Heart left ventricle (tissue), 16 donors: ENCODE measurements at regions not wholly inside any gene's neighbourhood (a gene's known extent, or its start where the extent isn't known, plus 50 kb on each side); places are given as distances from the start of the nearest gene placed in this dataset.

ENCODE experiments used
- ATAC-seq, 4 donors: fragments of 200-7000 bp; cut with Tn5 transposase; one replicate each; pipeline ENCODE4 v1.9.1; 2020 to 2022; ENCODE audit warnings: moderate library complexity in 4 of 4, mild to moderate bottlenecking in 3 of 4, moderate number of reproducible peaks in 1 of 4
- DNase-seq, 5 donors: peaks; one replicate each; pipeline ENCODE4 v3.0.0-alpha.2; 2020
- H3K27ac ChIP-seq, 12 donors: fragments of 200-600 bp; sonication (generic) in 4 of 12; one replicate each; pipeline versions ENCODE4 v1.5.0 to v1.8.0; 2016 to 2022; ENCODE audit warnings: mild to moderate bottlenecking in 2 of 12
- H3K27me3 ChIP-seq, 9 donors: fragments of 200-600 bp; sonication (generic) in 2 of 9; one replicate each; pipeline versions ENCODE4 v1.5.1 to v1.8.0; 2016 to 2022; ENCODE audit warnings: mild to moderate bottlenecking in 3 of 9
- H3K36me3 ChIP-seq, 9 donors: fragments of 200-600 bp; sonication (generic) in 2 of 9; one replicate each; pipeline versions ENCODE4 v1.5.0 to v1.8.0; 2018 to 2022; ENCODE audit warnings: mild to moderate bottlenecking in 2 of 9
- H3K4me1 ChIP-seq, 12 donors: fragments of 200-600 bp; sonication (generic) in 4 of 12; one replicate each; pipeline versions ENCODE4 v1.5.0 to v1.8.0; 2016 to 2022; ENCODE audit warnings: mild to moderate bottlenecking in 3 of 12
- H3K4me3 ChIP-seq, 12 donors: fragments of 200-600 bp; sonication (generic) in 4 of 12; one replicate each; pipeline versions ENCODE4 v1.5.0 to v1.8.0; 2017 to 2022; ENCODE audit warnings: mild to moderate bottlenecking in 9 of 12, moderate library complexity in 4 of 12
- H3K9me3 ChIP-seq, 12 donors: fragments of 200-600 bp; sonication (generic) in 4 of 12; one replicate each; pipeline versions ENCODE4 v1.5.0 to v1.8.0; 2016 to 2022; ENCODE audit warnings: mild to moderate bottlenecking in 1 of 12
- POLR2A ChIP-seq, 2 donors: fragments of 450-650 bp; IDR thresholded peaks; one replicate each; pipeline ENCODE4 v1.6.1; 2017; ENCODE audit warnings: antibody characterized with exemption in 2 of 2, mild to moderate bottlenecking in 2 of 2, moderate library complexity in 2 of 2
- WGBS, 4 donors: extraction: QIAGEN DNeasy Blood & Tissue Kit in 2 of 4; methylation state at CpG; one replicate each; pipeline versions ENCODE4 v1.1.5 to v1.1.7; 2013 to 2018; 5-methylcytosine and 5-hydroxymethylcytosine counted together
- intact Hi-C, 10 donors: fragments of 100-400 bp; cut with DNase I; formaldehyde crosslinking; loops; one replicate each; pipeline versions ENCODE4 v1.11.1 to v1.14.2; 2022
- TF ChIP-seq, protein P1 (sequence below), 12 donors: fragments of 200-600 bp; sonication (generic) in 4 of 12; IDR thresholded peaks; one replicate each; pipeline versions ENCODE4 v1.5.0 to v1.8.0; 2018 to 2022; ENCODE audit warnings: antibody characterized with exemption in 12 of 12, mild to moderate bottlenecking in 5 of 12
- donor health status: ischemic (EF 13 %, LVEDD 7.1; RV severe dilation, severe dysfunction).
- donor health status: healthy with polysubstance abuse.
- donor health status: DM: no; HTN: yes; CAD: no.
- donor health status: DM: no; HTN: no; CAD: no.
- donor health status: ischemic (EF 25% LVEDD 6.9; RV normal size, moderate dysfunction).
- donor health status: ischemic (EF 25% LVEDD 5.7; RV mildly dilated, moderate dysfunction).
- donor health status: healthy.
- donor health status: DM: yes; HTN: yes; CAD: no.
- donor health status: ischemic (EF 35%, LVEDD 5.7; RV mildly dilated, moderate dysfunction).
- donor health status: nonischemic (EF 11% LVEDD 7.7; RV severe dilation, severe dysfunction).
- donor health status: DM: yes; HTN: yes; CAD: no.
- donor health status: PGD.
- donor health status: ischemic (EF 29% LVEDD 5.4; RV normal size, mild dysfunction).
- donor health status: nonischemic (EF 23%, LVEDD 6.1; RV moderate dilation, normal function).

- ATAC-seq (no peak), DNase-seq (no peak)
- intact Hi-C loops: no loop called here
- Histone ChIP-seq H3K36me3 (no peaks in the 10 kb centered on the region), H3K27ac (no peak overlapping the region), H3K4me1 (peaks cover 4 to 69% (median 20%) of the 10 kb centered on the region in 12 donors), H3K27me3 (no peaks in the 10 kb centered on the region), H3K4me3 (no peak overlapping the region), H3K9me3 (peaks cover 0 to 11% (median 7%) of the 10 kb centered on the region in 12 donors)
- WGBS, 4 donors: 92 to 100% (median 99%) methylated on average over 2 to 4 of the region's 4 CpGs
- TF ChIP-seq POLR2A (IDR thresholded peaks at IDR 0.05): no peak
- TF ChIP-seq, protein P1, sequence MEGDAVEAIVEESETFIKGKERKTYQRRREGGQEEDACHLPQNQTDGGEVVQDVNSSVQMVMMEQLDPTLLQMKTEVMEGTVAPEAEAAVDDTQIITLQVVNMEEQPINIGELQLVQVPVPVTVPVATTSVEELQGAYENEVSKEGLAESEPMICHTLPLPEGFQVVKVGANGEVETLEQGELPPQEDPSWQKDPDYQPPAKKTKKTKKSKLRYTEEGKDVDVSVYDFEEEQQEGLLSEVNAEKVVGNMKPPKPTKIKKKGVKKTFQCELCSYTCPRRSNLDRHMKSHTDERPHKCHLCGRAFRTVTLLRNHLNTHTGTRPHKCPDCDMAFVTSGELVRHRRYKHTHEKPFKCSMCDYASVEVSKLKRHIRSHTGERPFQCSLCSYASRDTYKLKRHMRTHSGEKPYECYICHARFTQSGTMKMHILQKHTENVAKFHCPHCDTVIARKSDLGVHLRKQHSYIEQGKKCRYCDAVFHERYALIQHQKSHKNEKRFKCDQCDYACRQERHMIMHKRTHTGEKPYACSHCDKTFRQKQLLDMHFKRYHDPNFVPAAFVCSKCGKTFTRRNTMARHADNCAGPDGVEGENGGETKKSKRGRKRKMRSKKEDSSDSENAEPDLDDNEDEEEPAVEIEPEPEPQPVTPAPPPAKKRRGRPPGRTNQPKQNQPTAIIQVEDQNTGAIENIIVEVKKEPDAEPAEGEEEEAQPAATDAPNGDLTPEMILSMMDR (IDR thresholded peaks at IDR 0.05): no peak
Observed at GRCh38 chr1:109816975-109817535, 53.3 kb upstream of the EPS8L3 start.

GRCh38 chr1:109816175-109816811 lies 52.6 kb upstream of the EPS8L3 start:
- Histone ChIP-seq H3K9me3 (peaks cover 0 to 11% (median 7%) of the 10 kb centered on the region in 12 donors), H3K4me1 (peaks cover 4 to 61% (median 13%) of the 10 kb centered on the region in 12 donors), H3K4me3 (no peak overlapping the region), H3K36me3 (no peaks in the 10 kb centered on the region), H3K27me3 (no peaks in the 10 kb centered on the region), H3K27ac (peak overlapping the region in 1 of 12 donors; percentile 20)
- WGBS, 4 donors: 69 to 76% (median 72%) methylated on average over 4 of the region's 4 CpGs
- DNase-seq: no peak
- intact Hi-C loops: no loop called here
- no peak for TF ChIP-seq POLR2A (IDR thresholded peaks at IDR 0.05)
- TF ChIP-seq, protein P1 (IDR thresholded peaks at IDR 0.05): no peak
- ATAC-seq: peak in 2 of 4 donors; percentile 27 to 37

GRCh38 chr1:109815809-109816174 lies 52.1 kb upstream of the EPS8L3 start:
- ATAC-seq (no peak), DNase-seq (no peak)
- peaks cover 0 to 11% (median 7%) of the 10 kb centered on the region in 12 donors for H3K9me3 ChIP-seq
- peaks cover 4 to 56% (median 13%) of the 10 kb centered on the region in 12 donors for H3K4me1 ChIP-seq
- H3K36me3 ChIP-seq: no peaks in the 10 kb centered on the region
- WGBS, 4 donors: 48 to 70% (median 59%) methylated on average over 3 of the region's 3 CpGs
- no peak overlapping the region for H3K27ac ChIP-seq
- TF ChIP-seq POLR2A (IDR thresholded peaks at IDR 0.05): no peak
- TF ChIP-seq, protein P1 (IDR thresholded peaks at IDR 0.05): no peak
- no peak overlapping the region for H3K4me3 ChIP-seq
- intact Hi-C loops: no loop called here
- H3K27me3 ChIP-seq: no peaks in the 10 kb centered on the region

DNA sequence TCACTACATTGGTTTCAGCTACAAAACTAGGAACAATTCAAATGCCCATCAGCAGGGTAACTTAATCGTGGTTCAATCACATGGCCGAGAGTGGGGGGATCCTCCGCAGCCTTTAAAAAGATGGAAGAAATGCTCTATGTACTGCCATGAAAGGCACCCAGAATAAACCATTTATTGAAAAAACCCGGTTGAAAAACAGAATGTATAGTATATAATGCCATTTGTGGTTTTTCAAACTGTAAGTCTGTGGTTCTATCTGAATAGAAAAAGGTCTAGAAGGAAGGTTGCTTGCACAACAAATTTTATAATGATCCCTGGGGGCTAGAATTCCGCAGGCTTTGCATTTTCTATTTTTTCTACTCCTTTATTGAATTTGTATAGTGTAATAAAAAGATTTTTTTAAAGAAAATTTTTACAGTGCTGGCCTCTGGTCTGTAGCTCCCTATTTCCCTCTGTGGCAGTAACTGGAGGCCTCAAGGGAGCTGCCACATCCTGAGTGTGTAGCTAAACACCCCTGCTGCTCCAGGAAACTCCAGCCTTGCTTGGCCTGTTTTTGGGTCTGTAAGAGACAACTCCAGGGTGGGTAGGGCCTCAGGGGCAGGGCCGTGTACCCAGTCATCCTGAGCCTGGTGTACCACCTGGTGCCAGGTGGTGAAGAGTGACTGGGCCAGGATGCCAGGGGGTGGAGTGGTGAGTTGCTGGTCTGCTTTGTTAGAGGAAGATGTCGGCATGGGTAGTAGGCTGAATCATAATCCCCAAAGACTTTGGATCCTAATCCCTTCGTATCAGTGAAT lies 51.5 kb upstream of the EPS8L3 start:
- Histone ChIP-seq H3K4me1 (peaks cover 4 to 50% (median 13%) of the 10 kb centered on the region in 12 donors), H3K27me3 (no peaks in the 10 kb centered on the region), H3K9me3 (peaks cover 0 to 11% (median 7%) of the 10 kb centered on the region in 12 donors), H3K36me3 (no peaks in the 10 kb centered on the region), H3K4me3 (no peak overlapping the region), H3K27ac (no peak overlapping the region)
- DNase-seq: no peak
- ATAC-seq: no peak
- intact Hi-C loops: loop anchor here in 1 of 10 donors (5.0 kb wide), 1 partner anchor 32 kb away; no protein-coding TSS in a partner anchor
- 90 to 92% (median 90%) methylated on average over 8 of the region's 8 CpGs for WGBS, 4 donors
- TF ChIP-seq, protein P1 (IDR thresholded peaks at IDR 0.05): no peak
- no peak for TF ChIP-seq POLR2A (IDR thresholded peaks at IDR 0.05)
